ENCODE measurements at regions not wholly inside any gene's neighbourhood (a gene's known extent, or its start where the extent isn't known, plus 50 kb on each side); places are given as distances from the start of the nearest gene placed in this dataset.
"Not testable (repeated sequence)": the region's sequence is repeated elsewhere in the genome, so short reads cannot be mapped to it uniquely, and the experiment has no call there.

- Mint-ChIP-seq H3K4me3 (no peak overlapping the region), H3K9me3 (no peaks in the 10 kb centered on the region), H3K27me3 (peaks cover 5% of the 10 kb centered on the region), H3K4me1 (no peaks in the 10 kb centered on the region), H3K36me3 (ENCODE audit: low read depth) (no peaks in the 10 kb centered on the region), H3K27ac (no peak overlapping the region)
- no peak for ATAC-seq (replicated peaks)
Measured at GRCh38 chr5:17087035-17087434, 130.4 kb upstream of the BASP1 start.

DNA sequence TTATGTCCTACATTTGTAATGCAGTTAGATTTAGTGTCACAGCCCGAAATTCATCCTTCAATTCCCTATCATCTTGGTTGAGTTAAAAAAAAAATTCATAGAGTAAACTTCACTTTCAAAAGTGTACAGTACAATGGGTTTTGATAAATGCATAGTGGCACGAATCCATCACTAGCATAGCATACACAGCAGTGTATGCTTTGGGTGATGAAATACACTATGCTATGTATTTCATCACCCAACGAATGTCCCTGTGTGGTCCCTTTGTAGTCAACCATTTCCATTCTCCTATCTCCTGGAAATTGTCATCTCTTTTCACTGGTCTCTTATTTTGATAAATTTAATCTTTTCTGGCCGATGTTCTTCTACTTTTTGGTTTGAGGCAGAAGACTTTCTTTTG is 129.4 kb upstream of the BASP1 start:
- no peaks in the 10 kb centered on the region for H3K9me3 Mint-ChIP-seq
- ATAC-seq (replicated peaks) = no peak
- H3K27me3 Mint-ChIP-seq = peaks cover 5% of the 10 kb centered on the region
- H3K36me3 Mint-ChIP-seq (ENCODE audit: low read depth) = no peaks in the 10 kb centered on the region
- H3K4me3 Mint-ChIP-seq = no peak overlapping the region
- no peak overlapping the region for H3K27ac Mint-ChIP-seq
- no peaks in the 10 kb centered on the region for H3K4me1 Mint-ChIP-seq

DNA sequence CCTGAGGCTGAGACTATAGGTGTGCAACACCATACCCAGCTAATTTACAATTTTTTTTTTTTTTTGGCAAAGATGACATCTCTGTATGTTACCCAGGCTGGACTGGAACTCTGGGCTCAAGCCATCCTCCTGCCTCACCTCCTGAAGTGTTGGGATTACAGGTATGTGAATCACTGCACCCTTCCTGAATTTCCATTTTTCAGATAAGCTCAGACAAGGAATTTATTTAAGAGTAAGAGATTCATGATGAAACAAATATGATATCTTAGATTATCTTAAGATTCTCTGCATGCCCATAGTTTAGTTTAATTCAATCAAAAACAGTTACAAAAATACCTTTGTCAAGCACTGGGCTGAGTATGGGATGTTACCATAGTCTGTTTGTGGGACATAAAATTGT is 128.4 kb upstream of the BASP1 start:
- H3K27me3 Mint-ChIP-seq = peaks cover 5% of the 10 kb centered on the region
- H3K27ac Mint-ChIP-seq = no peak overlapping the region
- no peaks in the 10 kb centered on the region for H3K4me1 Mint-ChIP-seq
- no peaks in the 10 kb centered on the region for H3K36me3 Mint-ChIP-seq (ENCODE audit: low read depth)
- H3K9me3 Mint-ChIP-seq = no peaks in the 10 kb centered on the region
- no peak for ATAC-seq (replicated peaks)
- no peak overlapping the region for H3K4me3 Mint-ChIP-seq

- Mint-ChIP-seq H3K36me3 (ENCODE audit: low read depth) (no peaks in the 10 kb centered on the region), H3K9me3 (no peaks in the 10 kb centered on the region), H3K4me1 (no peaks in the 10 kb centered on the region), H3K4me3 (no peak overlapping the region), H3K27ac (no peak overlapping the region), H3K27me3 (peaks cover 5% of the 10 kb centered on the region)
- ATAC-seq (replicated peaks) = no peak
Measured at GRCh38 chr5:17089690-17090089, 127.7 kb upstream of the BASP1 start.

DNA sequence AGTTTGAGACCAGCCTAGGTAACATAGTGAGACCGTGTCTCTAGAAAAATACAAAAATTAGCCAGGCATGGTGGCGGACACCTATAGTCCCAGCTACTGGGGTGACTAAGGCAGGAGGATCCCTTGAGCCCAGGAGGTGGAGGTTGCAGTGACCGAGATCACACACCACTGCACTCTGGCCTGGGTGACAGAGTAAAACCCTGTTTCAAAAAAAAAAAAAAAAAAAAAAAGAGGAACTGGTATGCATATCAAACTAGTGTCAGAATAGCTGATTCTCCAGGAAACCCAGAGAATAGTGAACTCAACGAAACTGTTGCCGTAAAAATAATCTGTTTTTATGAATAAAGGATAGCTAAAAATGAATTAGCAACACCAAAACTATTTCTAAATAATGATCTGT is 126.6 kb upstream of the BASP1 start:
- Mint-ChIP-seq H3K4me3 (no peak overlapping the region), H3K27me3 (peaks cover 5% of the 10 kb centered on the region), H3K36me3 (ENCODE audit: low read depth) (no peaks in the 10 kb centered on the region), H3K4me1 (no peaks in the 10 kb centered on the region), H3K9me3 (peaks cover 3% of the 10 kb centered on the region), H3K27ac (no peak overlapping the region)
- ATAC-seq (replicated peaks) = no peak

DNA sequence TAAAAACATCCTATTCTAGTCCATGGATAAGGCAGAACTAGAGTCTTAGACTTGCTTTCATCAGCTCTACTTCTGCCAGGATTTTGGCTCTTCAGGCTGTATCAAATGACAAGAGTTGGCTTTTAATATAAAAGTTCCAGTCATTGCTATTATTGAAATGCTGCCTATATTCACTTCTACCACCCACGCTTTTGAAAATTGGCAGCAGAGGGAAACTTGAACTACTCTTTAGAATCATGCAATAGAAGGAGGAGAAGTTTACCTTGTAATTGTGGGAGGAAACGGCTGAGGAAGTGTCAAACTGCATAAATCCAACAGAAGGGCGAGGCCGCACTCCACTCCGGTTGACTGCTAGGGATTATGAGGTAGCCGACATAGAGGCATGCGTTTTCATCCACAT is 122.6 kb upstream of the BASP1 start:
- no peak overlapping the region for H3K4me3 Mint-ChIP-seq
- H3K4me1 Mint-ChIP-seq = no peaks in the 10 kb centered on the region
- no peak for ATAC-seq (replicated peaks)
- H3K9me3 Mint-ChIP-seq = peaks cover 3% of the 10 kb centered on the region
- H3K27me3 Mint-ChIP-seq = peaks cover 4% of the 10 kb centered on the region
- no peaks in the 10 kb centered on the region for H3K36me3 Mint-ChIP-seq (ENCODE audit: low read depth)
- H3K27ac Mint-ChIP-seq = no peak overlapping the region

GRCh38 chr5:17096952-17097695 is 120.3 kb upstream of the BASP1 start:
- H3K4me1 Mint-ChIP-seq = no peaks in the 10 kb centered on the region

DNA sequence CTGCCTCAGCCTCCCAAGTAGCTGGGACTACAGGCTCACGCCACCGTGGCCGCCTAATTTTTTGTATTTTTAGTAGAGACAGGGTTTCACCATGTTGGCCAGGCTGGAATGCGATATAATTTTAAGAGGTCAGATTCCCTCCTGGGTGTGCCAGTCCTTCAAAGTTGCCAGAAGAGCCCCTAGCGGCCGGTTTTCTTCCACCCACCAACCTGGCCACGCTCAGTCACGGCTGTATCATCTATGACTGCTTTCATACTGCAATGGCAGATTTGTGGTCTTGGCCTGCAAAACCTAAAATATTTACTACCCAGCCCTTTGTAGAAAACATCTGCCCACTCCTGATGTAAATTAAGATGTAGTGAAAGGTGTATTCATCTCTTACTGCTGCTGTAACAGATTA is 117.5 kb upstream of the BASP1 start:
- H3K27ac Mint-ChIP-seq = no peak overlapping the region
- no peaks in the 10 kb centered on the region for H3K27me3 Mint-ChIP-seq
- no peak for ATAC-seq (replicated peaks)
- H3K4me3 Mint-ChIP-seq = no peak overlapping the region
- peaks cover 3% of the 10 kb centered on the region for H3K9me3 Mint-ChIP-seq
- H3K36me3 Mint-ChIP-seq (ENCODE audit: low read depth) = no peaks in the 10 kb centered on the region
- H3K4me1 Mint-ChIP-seq = no peaks in the 10 kb centered on the region

More at GRCh38 chr5:17096952-17097695, 120.3 kb upstream of the BASP1 start:
- Mint-ChIP-seq H3K9me3 (peaks cover 3% of the 10 kb centered on the region), H3K27ac (no peak overlapping the region), H3K27me3 (no peaks in the 10 kb centered on the region), H3K36me3 (ENCODE audit: low read depth) (no peaks in the 10 kb centered on the region), H3K4me3 (no peak overlapping the region)
- no peak for ATAC-seq (replicated peaks)

DNA sequence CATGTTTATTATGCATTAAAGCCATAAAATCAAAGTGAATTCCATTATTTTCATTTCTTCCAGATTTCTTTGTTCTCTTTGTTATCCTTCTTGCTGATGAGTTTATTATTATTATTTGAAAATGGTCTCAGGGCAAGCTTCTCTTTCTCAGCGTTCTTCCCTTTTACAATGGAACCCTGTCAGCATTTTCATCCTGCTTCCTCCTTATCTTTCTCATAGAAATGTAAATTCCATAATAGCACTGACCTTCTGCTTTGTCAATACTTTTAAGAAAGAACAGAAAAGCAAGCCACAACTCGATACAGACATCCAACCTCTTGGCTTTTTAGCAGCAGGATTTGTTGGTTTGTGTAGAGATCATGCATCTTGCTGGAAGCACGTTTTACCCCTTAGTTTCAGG is 114.0 kb upstream of the BASP1 start:
- H3K9me3 Mint-ChIP-seq = no peaks in the 10 kb centered on the region
- H3K36me3 Mint-ChIP-seq (ENCODE audit: low read depth) = no peaks in the 10 kb centered on the region
- H3K27ac Mint-ChIP-seq = no peak overlapping the region
- no peaks in the 10 kb centered on the region for H3K27me3 Mint-ChIP-seq
- ATAC-seq (replicated peaks) = no peak
- H3K4me1 Mint-ChIP-seq = no peaks in the 10 kb centered on the region
- no peak overlapping the region for H3K4me3 Mint-ChIP-seq

- no peak overlapping the region for H3K27ac Mint-ChIP-seq
- ATAC-seq (replicated peaks) = no peak
- no peaks in the 10 kb centered on the region for H3K36me3 Mint-ChIP-seq (ENCODE audit: low read depth)
- H3K27me3 Mint-ChIP-seq = no peaks in the 10 kb centered on the region
- no peak overlapping the region for H3K4me3 Mint-ChIP-seq
- H3K9me3 Mint-ChIP-seq = no peaks in the 10 kb centered on the region
- H3K4me1 Mint-ChIP-seq = no peaks in the 10 kb centered on the region
Measured at GRCh38 chr5:17105744-17106418, 111.5 kb upstream of the BASP1 start.

DNA sequence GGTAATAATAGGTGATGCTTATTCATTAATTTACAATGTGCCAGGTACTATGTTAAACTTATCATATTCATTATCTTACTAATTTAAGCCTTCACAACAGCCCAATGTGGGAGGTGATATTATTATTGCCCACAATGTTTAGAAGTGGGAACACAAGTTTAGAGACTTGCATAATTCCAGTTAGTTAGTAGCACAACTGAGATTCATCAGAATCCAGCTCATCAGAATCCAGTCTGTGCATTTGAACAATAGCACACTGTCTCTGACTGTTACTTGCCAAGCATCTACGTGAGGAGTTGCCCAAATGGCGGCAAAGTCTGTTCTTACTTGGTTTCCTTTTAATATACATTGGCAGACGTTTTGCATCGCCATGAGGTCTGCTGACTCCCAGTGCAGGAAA is 110.9 kb upstream of the BASP1 start:
- no peak overlapping the region for H3K27ac Mint-ChIP-seq
- ATAC-seq (replicated peaks) = no peak
- H3K4me1 Mint-ChIP-seq = no peaks in the 10 kb centered on the region
- no peaks in the 10 kb centered on the region for H3K27me3 Mint-ChIP-seq
- H3K36me3 Mint-ChIP-seq (ENCODE audit: low read depth) = no peaks in the 10 kb centered on the region
- H3K4me3 Mint-ChIP-seq = no peak overlapping the region
- H3K9me3 Mint-ChIP-seq = no peaks in the 10 kb centered on the region

GRCh38 chr5:17112091-17112716 is 105.2 kb upstream of the BASP1 start:
- not testable (repeated sequence) for H3K27me3 Mint-ChIP-seq; H3K27ac Mint-ChIP-seq; H3K9me3 Mint-ChIP-seq; H3K36me3 Mint-ChIP-seq (ENCODE audit: low read depth); H3K4me1 Mint-ChIP-seq; H3K4me3 Mint-ChIP-seq; ATAC-seq (replicated peaks)

DNA sequence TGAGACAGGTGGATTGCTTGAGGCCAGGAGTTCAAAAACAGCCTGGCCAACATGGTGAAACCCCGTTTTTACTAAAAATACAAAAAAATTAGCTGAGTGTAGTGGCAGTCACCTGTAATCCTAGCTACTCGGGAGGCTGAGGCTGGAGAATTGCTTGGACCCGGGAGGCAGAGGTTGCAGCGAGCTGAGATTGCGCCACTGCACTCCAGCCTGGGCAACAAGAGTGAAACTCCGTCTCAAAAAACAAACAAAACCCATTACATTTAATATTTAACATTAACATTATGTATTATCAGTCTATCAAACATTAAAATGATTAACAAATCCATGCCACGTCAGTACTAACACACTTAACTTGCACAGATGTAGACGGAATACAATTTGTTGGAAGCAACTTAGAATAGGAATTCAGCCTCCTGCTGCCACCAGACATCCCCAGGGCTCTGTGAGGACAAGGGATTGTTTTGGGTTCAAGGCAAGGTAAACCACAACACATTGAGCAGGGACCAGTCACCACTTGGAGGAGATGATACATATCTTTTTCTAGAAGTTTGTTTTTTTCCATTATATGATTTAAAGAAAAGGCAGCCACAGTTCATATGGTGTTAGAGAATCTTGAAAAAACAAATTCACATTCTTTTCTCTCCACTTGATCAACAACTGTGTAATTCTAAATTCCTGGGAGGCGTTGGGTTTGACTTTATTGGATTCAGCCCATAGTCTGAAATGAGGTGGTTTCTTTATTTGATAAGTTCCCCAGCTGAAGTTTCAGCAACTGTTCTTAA is 104.1 kb upstream of the BASP1 start:
- Mint-ChIP-seq H3K27ac (no peak overlapping the region), H3K4me3 (no peak overlapping the region), H3K36me3 (ENCODE audit: low read depth) (no peaks in the 10 kb centered on the region), H3K4me1 (no peaks in the 10 kb centered on the region), H3K27me3 (no peaks in the 10 kb centered on the region), H3K9me3 (no peaks in the 10 kb centered on the region)
- ATAC-seq (replicated peaks) = no peak

- Mint-ChIP-seq H3K27ac (no peak overlapping the region), H3K27me3 (peaks cover 5% of the 10 kb centered on the region), H3K9me3 (no peaks in the 10 kb centered on the region), H3K4me1 (no peaks in the 10 kb centered on the region), H3K36me3 (ENCODE audit: low read depth) (no peaks in the 10 kb centered on the region), H3K4me3 (no peak overlapping the region)
- ATAC-seq (replicated peaks) = no peak
Measured at GRCh38 chr5:17114233-17114632, 103.2 kb upstream of the BASP1 start.
